ENCODE measurements at regions not wholly inside any gene's neighbourhood (a gene's known extent, or its start where the extent isn't known, plus 50 kb on each side); places are given as distances from the start of the nearest gene placed in this dataset.

GRCh38 chr1:170460414-170461155 is 71.4 kb upstream of the GORAB start (continued):
- TF ChIP-seq TAF7 (optimal IDR thresholded peaks at IDR 0.05; ENCODE audit: borderline replicate concordance, low read depth, low read length) = no peak
- TF ChIP-seq SIRT6 (IDR thresholded peaks at IDR 0.05; ENCODE audit: low read length) = no peak
- TF ChIP-seq RAD21 (IDR thresholded peaks at IDR 0.05 in 1 of 2, conservative IDR thresholded peaks at IDR 0.05 in 1 of 2; ENCODE audit: low read depth in 2 of 2, low read length in 2 of 2) = no peak
- no peak for TF ChIP-seq SUZ12 (IDR thresholded peaks at IDR 0.05; ENCODE audit: low read length)
- no peak for TF ChIP-seq SP1 (IDR thresholded peaks at IDR 0.05; ENCODE audit: low read depth, low read length)
- no peak for TF ChIP-seq TAF1 (IDR thresholded peaks at IDR 0.05; ENCODE audit: low read depth, low read length)
- TF ChIP-seq EP300 (IDR thresholded peaks at IDR 0.05; ENCODE audit: borderline replicate concordance in 1 of 2, low read depth in 2 of 2, low read length in 2 of 2) = no peak
- TF ChIP-seq KDM1A (IDR thresholded peaks at IDR 0.05; ENCODE audit: borderline replicate concordance, low read length) = no peak

All from H1 (cell line).